ENCODE measurements at regions not wholly inside any gene's neighbourhood (a gene's known extent, or its start where the extent isn't known, plus 50 kb on each side); places are given as distances from the start of the nearest gene placed in this dataset.
"Not testable (repeated sequence)": the region's sequence is repeated elsewhere in the genome, so short reads cannot be mapped to it uniquely, and the experiment has no call there.

DNA sequence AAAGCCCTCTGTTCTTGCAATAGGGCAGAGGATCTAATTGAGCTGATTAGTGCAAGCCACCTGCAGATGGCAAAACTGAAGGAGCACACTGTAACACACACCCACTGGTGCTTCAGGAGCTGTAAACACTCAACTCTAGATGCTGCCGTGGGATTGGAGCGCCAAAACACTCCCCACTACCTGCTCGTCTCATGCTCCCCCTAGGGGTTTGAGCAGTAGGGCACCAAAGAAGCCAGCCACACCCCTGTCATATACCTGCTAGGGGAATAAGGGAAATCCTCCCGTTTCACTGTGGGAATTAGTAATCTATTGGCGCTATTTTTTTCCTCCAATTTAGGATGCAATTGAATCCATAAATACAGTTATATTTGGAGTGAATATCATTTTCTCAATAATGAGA lies 360.2 kb downstream of the GLUD2 start:
- no peak for DNase-seq (ENCODE audit: low read depth in 1 of 2, low spot score in 1 of 2)

DNA sequence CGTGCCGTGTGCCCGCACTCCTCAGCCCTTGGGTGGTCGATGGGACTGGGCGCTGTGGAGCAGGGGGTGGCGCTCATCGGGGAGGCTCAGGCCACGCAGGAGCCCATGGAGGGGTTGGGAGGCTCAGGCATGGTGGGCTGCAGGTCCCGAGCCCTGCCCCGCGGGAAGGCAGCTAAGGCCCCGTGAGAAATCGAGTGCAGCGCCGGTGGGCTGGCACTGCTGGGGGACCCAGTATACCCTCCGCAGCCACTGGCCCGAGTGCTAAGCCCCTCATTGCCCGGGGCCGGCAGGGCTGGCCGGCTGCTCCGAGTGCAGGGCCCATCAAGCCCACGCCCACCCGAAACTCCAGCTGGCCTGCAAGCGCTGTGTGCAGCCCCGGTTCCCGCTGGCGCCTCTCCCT lies 384.1 kb downstream of the GLUD2 start:
- not testable (repeated sequence) for DNase-seq (ENCODE audit: low read depth in 1 of 2, low spot score in 1 of 2)

DNA sequence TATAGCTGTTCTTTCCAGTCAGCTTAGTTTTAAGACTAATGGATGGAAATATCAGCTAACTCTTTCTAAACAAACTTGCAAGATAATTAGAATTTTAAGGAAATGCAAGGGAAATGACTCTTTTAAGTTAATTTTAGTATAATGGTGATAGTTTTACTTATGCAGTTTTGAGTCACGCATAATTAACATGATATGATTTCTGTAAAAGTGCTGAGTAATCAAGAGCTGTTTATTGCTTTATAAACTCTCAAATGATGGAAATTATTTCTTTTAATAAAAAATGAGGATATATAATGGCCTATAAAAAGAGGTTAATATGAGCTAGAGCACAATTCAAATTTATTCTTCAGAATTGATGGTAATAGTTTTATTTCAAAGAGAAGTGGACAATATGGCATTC lies 385.9 kb downstream of the GLUD2 start:
- DNase-seq (ENCODE audit: low read depth in 1 of 2, low spot score in 1 of 2) = no peak

GRCh38 chrX:121437666-121438065 lies 390.3 kb downstream of the GLUD2 start:
- not testable (repeated sequence) for DNase-seq (ENCODE audit: low read depth in 1 of 2, low spot score in 1 of 2)

- DNase-seq (ENCODE audit: low read depth in 1 of 2, low spot score in 1 of 2) = no peak
These were observed 408.5 kb downstream of the GLUD2 start for GRCh38 chrX:121455890-121456289.

GRCh38 chrX:121456315-121456714 lies 408.9 kb downstream of the GLUD2 start:
- no peak for DNase-seq (ENCODE audit: low read depth in 1 of 2, low spot score in 1 of 2)

DNA sequence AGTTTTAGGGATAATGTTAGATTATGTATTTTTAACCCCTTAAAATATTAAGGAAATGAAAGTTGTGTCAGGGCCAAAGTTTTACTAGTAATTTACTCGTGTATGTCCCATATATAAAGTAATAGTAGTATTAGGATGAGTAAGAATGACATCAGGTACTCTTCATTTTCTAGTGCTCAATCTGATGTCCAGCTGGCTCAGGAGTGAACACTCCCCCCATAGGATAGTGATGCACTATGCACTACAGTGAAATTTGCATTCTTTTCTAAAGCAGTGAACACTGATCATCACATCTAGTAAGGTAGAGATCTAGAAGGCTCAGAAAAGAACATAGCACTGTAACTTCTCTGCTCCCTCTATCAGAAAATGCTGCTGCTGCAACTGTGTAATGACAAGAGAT lies 409.7 kb downstream of the GLUD2 start:
- no peak for DNase-seq (ENCODE audit: low read depth in 1 of 2, low spot score in 1 of 2)

- DNase-seq (ENCODE audit: low read depth in 1 of 2, low spot score in 1 of 2) = no peak
These were observed 432.0 kb downstream of the GLUD2 start for GRCh38 chrX:121479406-121479805.

GRCh38 chrX:121496966-121497365 lies 449.6 kb downstream of the GLUD2 start:
- DNase-seq (ENCODE audit: low read depth in 1 of 2, low spot score in 1 of 2) = no peak

GRCh38 chrX:121504153-121504552 lies 456.7 kb downstream of the GLUD2 start:
- DNase-seq (ENCODE audit: low read depth in 1 of 2, low spot score in 1 of 2) = no peak

DNA sequence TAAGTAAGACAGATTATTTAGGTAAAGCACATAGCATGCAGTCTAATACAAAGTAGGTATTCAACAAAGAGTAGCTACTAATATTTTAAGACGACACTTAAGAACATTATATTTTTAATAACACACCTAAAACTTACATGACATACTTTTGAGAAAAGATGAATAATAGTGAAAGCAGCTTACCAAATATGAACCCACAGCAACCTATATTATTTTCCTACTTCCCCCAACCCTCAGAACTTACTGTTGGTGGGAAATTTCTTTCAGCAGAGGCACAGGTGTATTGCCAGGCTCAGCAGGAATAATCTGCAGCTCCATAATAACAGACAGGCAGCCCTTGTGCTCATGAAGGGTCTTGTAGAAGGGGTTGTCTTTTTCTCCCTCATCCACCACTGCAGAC lies 498.9 kb downstream of the GLUD2 start:
- DNase-seq (ENCODE audit: low read depth in 1 of 2, low spot score in 1 of 2) = no peak

DNA sequence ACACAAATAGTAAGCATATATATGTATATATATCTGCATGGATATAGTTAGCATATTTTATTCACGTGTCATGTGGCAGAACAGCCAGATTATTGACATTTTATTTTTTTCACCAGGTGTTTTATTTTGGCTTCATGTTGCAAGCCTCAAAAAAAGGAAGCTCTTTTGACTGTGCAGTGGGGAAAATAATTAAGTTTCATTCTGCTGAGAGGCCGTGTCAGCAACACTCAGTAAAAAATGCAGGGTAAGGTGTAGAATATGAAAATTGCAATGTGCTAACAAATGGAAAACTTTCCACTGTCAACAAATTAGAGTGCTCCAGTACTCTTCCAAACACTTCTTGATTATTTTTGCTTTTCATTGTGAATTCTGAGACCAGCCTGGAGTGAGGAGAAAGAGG lies 511.5 kb downstream of the GLUD2 start:
- no peak for DNase-seq (ENCODE audit: low read depth in 1 of 2, low spot score in 1 of 2)

- no peak for DNase-seq (ENCODE audit: low read depth in 1 of 2, low spot score in 1 of 2)
These were observed 515.2 kb downstream of the GLUD2 start for GRCh38 chrX:121562616-121563015.

DNA sequence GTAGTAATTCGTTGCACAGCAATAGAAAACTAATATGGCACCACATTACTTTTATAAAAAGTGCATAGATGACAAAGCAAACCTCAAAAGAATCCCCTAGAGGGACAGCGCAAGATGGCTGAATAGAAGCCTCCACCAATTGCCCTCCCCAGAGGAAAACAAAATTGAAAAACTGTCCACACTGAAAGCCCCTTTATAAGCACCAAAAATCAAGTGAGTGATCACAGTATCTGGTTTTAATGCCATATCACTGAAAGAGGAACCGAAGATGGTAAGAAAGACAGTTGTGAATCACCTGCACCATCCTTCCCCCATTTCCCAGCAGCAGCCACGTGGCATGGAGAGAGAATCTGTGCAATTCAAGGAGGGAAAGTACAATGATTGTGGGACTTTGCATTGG lies 522.2 kb downstream of the GLUD2 start:
- no peak for DNase-seq (ENCODE audit: low read depth in 1 of 2, low spot score in 1 of 2)

GRCh38 chrX:121570072-121570841 lies 522.8 kb downstream of the GLUD2 start:
- no peak for DNase-seq (ENCODE audit: low read depth in 1 of 2, low spot score in 1 of 2)

DNA sequence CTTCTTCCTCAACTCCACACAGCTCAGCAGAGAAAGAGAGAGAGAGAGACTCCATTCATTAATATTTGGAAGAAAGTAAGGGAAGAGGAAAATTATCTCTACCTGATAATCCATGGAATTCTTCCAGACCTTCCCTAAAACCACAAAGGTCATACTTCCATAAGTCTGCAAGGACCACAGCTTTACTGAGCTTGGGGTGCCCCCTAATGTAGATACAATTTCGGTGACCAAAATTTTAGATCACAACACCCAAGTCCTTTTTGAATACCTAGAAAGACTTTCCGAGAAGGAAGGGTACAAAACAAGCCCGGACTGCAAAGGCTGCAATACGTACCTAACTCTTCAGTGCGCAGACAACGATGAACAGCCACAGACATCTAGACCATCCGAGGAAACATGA lies 523.9 kb downstream of the GLUD2 start:
- no peak for DNase-seq (ENCODE audit: low read depth in 1 of 2, low spot score in 1 of 2)

DNA sequence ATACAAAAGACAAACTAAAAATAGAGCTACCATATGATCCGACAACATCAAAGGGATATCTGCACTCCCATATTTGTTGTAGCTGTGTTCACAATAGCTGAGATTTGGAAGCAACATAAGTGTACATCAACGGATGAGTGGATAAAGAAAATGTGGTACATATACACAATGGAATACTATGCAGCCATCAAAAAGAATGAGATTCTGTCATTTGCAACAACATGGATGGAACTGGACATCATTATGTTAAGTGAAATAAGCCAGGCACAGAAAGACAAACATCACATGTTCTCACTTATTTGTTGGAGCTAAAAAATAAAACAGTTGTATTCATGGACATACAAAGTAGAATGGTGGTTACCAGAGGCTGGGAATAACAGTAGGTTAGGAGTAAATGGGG lies 527.0 kb downstream of the GLUD2 start:
- not testable (repeated sequence) for DNase-seq (ENCODE audit: low read depth in 1 of 2, low spot score in 1 of 2)

GRCh38 chrX:121579016-121579760 lies 531.8 kb downstream of the GLUD2 start:
- DNase-seq (ENCODE audit: low read depth in 1 of 2, low spot score in 1 of 2) = no peak

GRCh38 chrX:121581885-121582284 lies 534.5 kb downstream of the GLUD2 start:
- no peak for DNase-seq (ENCODE audit: low read depth in 1 of 2, low spot score in 1 of 2)

- DNase-seq (ENCODE audit: low read depth in 1 of 2, low spot score in 1 of 2) = no peak
These were observed 538.2 kb downstream of the GLUD2 start for GRCh38 chrX:121585626-121586025.

- no peak for DNase-seq (ENCODE audit: low read depth in 1 of 2, low spot score in 1 of 2)
These were observed 545.5 kb downstream of the GLUD2 start for GRCh38 chrX:121592884-121593283.

DNA sequence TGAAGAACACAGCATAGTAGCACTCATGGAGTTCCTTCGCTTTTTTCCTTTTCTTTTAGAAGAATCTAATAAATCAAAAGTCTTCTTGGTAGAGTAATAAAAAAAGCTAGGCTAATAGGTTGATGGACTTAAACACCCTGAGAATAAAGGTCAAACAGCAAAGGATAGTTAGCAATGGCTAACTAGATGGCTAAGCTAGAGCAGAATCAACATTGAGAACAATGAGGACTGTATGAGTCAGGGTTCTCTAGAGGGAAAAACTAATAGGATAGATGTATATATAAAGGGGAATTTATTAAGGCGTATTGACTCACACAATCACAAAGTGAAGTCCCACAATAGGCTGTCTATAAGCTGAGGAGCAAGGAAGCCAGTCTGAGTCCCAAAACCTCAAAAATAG lies 550.9 kb downstream of the GLUD2 start:
- no peak for DNase-seq (ENCODE audit: low read depth in 1 of 2, low spot score in 1 of 2)

DNA sequence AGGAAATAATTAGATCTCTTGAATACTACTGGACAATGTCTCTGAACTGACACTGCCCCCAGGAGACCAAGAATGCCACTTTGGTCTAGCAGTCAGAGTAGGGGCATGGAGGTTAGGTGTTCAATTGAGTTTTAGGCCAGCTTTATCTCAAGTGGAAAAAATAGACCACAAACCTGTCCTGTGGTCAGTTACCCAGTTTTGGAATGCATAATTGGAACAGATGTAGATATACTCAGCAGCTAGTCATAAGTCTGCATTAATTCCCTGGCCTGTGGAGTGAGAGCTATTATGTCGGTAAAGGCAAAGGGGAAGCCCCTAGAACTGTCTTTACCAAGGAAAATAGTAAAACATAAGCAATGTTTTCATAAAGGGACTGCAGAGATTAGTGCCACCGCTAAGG lies 587.7 kb downstream of the GLUD2 start:
- DNase-seq (ENCODE audit: low read depth in 1 of 2, low spot score in 1 of 2) = no peak
